ENCODE measurements at regions not wholly inside any gene's neighbourhood (a gene's known extent, or its start where the extent isn't known, plus 50 kb on each side); places are given as distances from the start of the nearest gene placed in this dataset.
"Not testable (repeated sequence)": the region's sequence is repeated elsewhere in the genome, so short reads cannot be mapped to it uniquely, and the experiment has no call there.

DNA sequence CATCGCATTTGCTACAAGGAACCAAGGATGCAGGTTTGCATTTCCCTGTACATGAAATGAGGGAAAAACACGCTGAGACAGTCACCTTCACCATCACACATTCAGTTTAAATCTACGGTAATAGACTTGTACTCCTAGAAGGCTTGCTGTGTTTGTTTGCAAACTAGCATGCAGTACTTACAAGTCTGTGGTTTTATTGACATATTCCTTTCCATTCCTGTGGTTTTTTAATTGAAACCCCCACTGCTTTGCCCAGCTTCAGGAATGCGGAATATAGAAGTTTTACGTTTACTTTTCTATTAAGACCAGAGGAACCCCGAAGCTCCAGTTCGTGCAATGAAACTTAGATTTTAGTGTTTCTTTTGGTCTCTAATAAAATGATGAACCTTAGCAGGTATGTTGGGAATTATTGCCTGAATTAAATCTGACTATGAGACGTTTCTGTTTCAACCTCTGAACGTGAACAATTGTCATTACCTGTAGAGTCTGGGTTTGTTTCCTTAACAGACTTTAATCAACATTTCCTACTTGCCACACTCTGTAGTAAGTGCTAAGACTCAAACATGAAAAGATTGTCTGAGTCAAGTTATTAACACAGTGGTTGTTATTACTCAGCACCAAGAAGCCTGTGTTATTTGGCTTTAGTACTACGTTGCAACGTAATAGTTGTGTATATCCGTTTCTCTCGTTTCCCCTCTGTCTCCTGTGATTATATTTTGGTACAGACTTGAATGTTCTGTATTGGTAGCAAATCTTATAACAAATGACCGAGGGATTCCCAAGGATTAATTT, 793.3 kb upstream of the GOT2 start:
- TF ChIP-seq, protein P1, sequence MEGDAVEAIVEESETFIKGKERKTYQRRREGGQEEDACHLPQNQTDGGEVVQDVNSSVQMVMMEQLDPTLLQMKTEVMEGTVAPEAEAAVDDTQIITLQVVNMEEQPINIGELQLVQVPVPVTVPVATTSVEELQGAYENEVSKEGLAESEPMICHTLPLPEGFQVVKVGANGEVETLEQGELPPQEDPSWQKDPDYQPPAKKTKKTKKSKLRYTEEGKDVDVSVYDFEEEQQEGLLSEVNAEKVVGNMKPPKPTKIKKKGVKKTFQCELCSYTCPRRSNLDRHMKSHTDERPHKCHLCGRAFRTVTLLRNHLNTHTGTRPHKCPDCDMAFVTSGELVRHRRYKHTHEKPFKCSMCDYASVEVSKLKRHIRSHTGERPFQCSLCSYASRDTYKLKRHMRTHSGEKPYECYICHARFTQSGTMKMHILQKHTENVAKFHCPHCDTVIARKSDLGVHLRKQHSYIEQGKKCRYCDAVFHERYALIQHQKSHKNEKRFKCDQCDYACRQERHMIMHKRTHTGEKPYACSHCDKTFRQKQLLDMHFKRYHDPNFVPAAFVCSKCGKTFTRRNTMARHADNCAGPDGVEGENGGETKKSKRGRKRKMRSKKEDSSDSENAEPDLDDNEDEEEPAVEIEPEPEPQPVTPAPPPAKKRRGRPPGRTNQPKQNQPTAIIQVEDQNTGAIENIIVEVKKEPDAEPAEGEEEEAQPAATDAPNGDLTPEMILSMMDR (IDR thresholded peaks at IDR 0.05; ENCODE audit: insufficient read depth, low read depth, low read length) = no peak
- H3K4me3 ChIP-seq (ENCODE audit: low read depth, low read length) = no peak overlapping the region

DNA sequence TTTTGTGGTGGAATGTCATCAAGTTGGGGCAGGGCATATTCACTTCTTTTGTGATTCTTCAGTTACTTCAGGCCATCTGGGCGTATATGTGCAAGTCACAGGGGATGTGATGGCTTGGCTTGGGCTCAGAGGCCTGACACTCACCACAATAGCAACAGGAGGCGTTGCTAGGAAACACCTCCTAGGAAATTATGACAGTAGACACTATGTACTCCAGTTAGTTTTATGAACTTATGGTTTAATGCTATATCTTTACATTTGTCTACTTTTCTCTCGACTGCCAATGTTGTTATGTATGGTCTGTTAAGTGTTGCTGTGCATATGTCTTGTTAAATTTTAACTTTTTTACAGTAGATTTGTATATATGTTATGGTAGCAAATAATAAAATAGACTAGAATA, 788.7 kb upstream of the GOT2 start:
- TF ChIP-seq, protein P1 (IDR thresholded peaks at IDR 0.05; ENCODE audit: insufficient read depth, low read depth, low read length) = no peak
- H3K4me3 ChIP-seq (ENCODE audit: low read depth, low read length) = no peak overlapping the region
- no peak for DNase-seq (ENCODE audit: low read depth)

More for the DNA sequence above, 793.3 kb upstream of the GOT2 start:
- peak; percentile 11 for DNase-seq (ENCODE audit: low read depth)

DNA sequence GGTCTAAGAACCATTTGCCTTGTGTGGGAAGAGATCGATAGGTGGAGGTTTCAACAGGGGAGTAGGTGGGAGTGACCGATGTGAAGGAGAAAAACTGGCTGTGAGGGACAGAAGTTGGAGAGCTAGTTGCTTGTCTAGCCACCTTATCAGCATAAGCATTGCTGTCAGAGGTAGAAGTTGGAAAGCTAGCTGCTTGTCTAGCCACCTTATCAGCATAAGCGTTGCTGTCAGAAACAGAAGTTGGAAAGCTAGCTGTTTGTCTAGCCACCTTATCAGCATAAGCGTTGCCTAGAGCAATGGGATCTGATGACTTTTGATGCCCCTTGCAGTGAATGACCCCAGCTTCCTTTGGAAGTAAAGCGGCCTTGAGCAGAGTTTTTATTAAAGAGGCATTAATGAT, 784.6 kb upstream of the GOT2 start:
- H3K4me3 ChIP-seq (ENCODE audit: low read depth, low read length); DNase-seq (ENCODE audit: low read depth): not testable (repeated sequence)

DNA sequence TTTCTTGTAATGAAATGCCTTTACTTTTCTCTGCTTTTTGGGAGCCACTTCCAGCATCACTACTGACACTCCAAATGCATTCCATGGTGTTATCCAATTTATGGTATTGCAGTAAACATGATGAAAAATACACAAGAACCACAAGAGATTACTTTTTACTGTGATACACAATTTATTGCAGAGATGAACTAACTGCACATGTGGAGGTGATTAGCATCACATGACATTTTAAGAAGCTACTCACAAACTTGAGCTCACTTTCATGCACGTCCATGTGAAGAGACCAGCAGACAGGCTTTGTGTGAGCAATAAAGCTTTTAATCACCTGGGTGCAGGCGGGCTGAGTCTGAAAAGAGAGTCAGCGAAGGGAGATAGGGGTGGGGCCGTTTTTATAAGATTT, 780.5 kb upstream of the GOT2 start:
- TF ChIP-seq, protein P1 (IDR thresholded peaks at IDR 0.05; ENCODE audit: insufficient read depth, low read depth, low read length) = no peak
- no peak for DNase-seq (ENCODE audit: low read depth)
- H3K4me3 ChIP-seq (ENCODE audit: low read depth, low read length) = no peak overlapping the region

DNA sequence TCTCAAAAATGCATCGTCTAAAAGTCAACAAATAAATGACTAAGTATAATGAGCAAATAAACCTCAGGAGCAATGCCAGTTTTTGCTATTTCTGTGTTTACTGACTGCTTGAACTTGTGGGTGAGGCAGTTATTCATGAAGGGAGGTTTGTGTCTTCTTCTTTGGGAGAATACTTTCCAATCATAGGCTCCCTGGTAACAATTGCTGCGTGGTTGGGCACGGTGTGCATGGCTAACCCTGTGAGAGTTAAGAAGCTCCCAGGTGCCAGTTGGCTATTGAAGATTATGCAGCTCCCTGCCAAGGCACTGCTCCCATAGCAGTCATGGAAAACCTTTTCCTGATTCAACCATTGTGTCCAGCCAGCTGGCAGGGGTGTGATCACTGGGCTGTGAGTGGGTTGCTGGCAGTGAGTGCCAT, 775.9 kb upstream of the GOT2 start:
- H3K4me3 ChIP-seq (ENCODE audit: low read depth, low read length) = no peak overlapping the region
- DNase-seq (ENCODE audit: low read depth) = no peak
- TF ChIP-seq, protein P1 (IDR thresholded peaks at IDR 0.05; ENCODE audit: insufficient read depth, low read depth, low read length) = no peak

DNA sequence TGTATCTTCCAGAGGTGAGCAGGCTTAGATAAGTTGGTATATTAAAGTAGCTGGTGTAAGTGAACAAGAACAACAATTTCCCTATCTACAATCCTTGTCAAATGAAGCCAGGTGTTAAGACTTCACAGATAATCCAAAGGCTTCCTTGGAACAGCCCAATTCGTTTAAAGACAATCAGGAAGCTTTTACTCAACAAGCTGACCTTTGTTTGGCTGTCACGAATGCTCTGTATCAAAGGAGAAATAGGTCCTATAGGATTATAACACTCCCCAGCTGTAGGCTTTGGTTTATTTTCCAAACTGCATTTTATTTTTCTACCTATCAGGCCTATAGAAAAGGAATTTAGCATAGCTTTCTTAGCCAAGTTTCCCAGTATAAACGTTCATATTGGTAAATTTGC, 766.5 kb upstream of the GOT2 start:
- no peak for DNase-seq (ENCODE audit: low read depth)
- no peak overlapping the region for H3K4me3 ChIP-seq (ENCODE audit: low read depth, low read length)
- TF ChIP-seq, protein P1 (IDR thresholded peaks at IDR 0.05; ENCODE audit: insufficient read depth, low read depth, low read length) = no peak

DNA sequence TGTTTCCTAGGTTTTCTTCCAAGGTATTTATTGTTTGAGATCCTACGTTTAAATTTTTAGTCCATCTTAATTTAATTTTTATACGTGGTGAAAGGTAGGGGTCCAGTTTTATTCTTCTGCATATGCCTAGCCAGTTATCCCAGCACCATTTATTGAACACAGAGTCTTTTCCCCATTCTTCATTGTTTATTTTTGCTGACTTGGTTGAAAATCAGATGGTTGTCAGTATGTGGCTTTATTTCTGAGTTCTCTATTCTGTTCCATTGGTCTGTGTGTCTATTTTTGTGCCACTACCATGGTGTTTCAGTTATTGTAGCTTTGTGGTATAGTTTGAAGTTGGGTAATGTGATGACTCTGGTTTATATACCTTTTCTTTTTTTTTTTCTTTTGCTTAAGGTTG, 753.0 kb upstream of the GOT2 start:
- H3K4me3 ChIP-seq (ENCODE audit: low read depth, low read length) = no peak overlapping the region
- TF ChIP-seq, protein P1 (IDR thresholded peaks at IDR 0.05; ENCODE audit: insufficient read depth, low read depth, low read length) = no peak
- no peak for DNase-seq (ENCODE audit: low read depth)

All from fibroblast of villous mesenchyme (primary cell).